ENCODE measurements at regions not wholly inside any gene's neighbourhood (a gene's known extent, or its start where the extent isn't known, plus 50 kb on each side); places are given as distances from the start of the nearest gene placed in this dataset.
"Not testable (repeated sequence)": the region's sequence is repeated elsewhere in the genome, so short reads cannot be mapped to it uniquely, and the experiment has no call there.

DNA sequence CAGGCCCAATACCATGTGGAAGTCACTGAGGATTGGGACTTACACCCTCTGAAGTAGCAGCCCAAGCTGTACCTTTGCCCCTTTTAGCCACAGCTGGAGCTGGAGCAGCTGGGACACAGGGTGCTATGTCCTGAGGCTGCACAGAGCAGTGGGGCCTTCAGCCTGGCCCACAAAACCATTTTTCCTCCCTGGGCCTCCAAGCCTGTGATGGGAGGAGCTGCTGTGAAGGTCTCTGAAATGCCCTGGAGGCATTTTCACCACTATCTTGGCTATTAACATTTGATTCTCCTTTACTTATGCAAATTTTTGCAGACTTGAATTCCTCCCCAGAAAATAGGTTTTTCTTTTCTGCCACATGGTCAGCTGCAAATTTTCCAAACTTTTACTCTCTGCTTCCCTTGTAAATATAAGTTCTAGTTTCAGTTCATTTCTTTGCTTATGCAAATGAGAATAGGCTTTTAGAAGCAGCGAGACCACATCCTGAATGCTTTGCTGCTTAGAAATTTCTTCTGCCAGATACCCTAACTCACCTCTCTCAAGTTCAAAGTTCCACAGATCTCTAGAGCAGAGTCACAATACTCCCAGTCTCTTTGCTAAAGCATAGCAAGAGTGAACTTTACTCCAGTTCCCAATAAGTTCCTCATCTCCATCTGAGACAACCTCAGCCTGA lies 213.8 kb upstream of the MGAT5 start:
- DNase-seq: no peak

DNA sequence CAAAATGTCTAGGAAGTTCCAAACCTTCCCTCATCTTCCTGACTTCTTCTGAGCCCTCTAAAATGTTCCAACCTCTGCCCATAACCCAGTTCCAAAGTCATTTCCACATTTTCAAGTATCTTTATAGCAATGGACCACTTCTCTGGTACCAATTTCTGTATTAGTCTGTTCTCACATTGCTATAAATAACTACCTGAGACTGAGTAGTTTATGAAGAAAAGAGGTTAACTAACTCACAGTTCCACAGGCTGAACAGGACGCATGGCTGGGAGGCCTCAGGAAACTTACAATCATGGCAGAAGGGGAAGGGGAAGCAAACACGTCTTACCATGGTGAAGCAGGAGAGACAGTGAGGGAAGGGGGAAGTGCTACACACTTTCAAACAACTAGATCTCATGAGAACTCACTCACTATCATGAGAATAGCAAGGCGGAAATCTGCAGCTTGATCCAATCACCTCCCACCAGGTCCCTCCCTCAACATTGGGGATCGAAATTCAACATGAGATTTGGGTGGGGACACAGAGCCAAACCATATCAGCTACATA lies 213.2 kb upstream of the MGAT5 start:
- not testable (repeated sequence) for DNase-seq

DNA sequence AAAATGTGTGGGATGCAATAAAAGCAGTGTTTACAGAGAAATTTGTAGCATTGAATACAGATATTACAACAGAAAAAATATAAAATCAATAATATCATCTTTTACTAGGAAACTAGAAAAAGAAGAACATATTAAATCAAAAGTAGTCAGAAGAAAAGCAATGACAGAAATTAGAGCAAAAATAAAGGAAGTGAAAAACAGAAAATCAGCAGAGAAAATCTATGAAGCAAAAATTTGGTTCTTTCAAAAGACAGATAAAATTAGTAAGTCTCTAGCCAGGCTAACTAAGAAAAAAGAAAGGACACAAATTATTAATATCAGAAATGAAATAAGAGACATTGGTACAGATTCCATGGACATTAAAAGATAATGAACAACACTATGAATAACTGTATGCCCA lies 212.0 kb upstream of the MGAT5 start:
- no peak for DNase-seq

DNA sequence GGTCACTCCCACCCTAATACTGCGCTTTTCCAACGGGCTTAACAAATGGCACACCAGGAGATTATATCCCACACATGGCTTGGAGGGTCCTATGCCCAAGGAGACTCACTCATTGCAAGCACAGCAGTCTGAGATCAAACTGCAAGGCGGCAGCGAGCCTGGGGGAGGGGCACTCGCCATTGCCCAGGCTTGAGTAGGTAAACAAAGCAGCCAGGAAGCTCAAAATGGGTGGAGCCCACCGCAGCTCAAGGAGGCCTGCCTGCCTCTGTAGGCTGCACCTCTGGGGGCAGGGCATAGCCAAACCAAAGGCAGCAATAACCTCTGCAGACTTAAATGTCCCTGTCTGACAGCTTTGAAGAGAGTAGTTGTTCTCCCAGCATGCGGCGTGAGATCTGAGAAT lies 210.8 kb upstream of the MGAT5 start:
- not testable (repeated sequence) for DNase-seq

DNA sequence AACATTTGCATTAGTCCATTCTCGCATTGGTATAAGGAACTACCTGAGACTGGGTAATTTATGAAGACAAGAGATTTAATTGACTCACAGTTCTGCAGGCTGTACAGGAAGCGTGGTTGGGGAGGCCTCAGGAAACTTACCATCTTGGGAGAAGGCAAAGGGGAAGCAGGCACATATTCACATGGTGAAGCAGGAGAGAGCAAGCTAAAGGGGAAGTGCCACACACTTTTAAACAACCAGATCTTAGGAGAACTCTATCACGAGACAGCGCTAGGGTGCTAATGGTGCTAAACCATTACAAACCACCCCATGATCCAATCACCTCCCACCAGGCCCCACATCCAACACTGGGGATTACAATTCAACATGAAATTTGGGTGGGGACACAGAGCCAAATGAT lies 201.7 kb upstream of the MGAT5 start:
- no peak for DNase-seq

DNA sequence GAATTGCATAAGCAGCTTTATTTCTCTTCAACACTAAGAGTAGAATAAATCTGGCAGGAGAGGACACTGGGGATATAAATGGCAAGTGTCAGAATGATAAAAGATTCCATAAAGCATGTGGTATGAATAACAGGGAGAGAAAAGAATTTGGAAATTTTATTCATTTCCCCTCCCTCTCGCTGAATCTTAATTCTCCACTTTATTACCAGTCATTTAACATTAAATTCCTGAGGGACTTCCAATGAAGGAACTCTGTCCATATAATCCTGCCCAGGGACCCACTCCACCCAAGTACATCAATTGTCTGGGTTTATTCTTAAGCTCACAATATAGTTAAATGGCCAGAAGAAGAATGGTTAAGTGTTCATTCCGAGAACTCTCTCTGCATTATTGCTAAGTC lies 197.7 kb upstream of the MGAT5 start:
- no peak for DNase-seq

DNA sequence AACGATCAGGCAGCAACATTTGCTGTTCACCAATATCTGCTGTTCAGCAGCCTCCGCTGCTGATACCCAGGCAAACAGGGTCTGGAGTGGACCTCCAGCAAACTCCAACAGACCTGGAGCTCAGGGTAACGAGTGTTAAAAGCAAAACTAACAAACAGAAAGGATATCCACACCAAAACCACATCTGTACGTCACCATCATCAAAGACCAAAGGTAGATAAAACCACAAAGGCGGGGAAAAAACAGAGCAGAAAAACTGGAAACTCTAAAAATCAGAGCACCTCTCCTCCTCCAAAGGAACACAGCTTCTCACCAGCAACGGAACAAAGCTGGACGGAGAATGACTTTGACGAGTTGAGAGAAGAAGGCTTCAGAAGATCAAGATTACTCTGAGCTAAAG lies 192.8 kb upstream of the MGAT5 start:
- DNase-seq: not testable (repeated sequence)

DNA sequence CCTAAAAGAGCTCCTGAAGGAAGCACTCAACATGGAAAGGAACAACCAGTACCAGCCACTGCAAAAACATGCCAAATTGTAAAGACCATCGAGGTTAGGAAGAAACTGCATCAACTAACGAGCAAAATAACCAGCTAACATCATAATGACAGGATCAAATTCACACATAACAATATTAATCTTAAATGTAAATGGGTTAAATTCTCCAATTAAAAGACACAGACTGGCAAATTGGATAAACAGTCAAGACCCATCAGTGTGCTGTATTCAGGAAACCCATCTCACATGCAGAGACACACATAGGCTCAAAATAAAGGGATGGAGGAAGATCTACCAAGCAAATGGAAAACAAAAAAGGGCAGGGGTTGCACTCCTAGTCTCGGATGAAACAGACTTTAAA lies 191.6 kb upstream of the MGAT5 start:
- not testable (repeated sequence) for DNase-seq

DNA sequence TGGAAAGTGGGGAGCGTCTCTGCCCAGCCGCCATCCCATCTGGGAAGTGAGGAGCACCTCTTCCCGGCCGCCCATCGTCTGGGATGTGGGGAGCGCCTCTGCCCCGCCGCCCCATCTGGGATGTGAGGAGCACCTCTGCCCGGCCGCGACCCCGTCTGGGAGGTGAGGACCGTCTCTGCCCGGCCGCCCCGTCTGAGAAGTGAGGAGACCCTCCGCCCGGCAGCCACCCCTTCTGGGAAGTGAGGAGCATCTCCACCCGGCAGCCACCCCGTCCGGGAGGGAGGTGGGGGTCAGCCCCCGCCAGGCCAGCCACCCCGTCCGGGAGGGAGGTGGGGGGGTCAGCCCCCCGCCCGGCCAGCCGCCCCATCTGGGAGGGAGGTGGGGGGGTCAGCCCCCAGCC lies 190.0 kb upstream of the MGAT5 start:
- not testable (repeated sequence) for DNase-seq

DNA sequence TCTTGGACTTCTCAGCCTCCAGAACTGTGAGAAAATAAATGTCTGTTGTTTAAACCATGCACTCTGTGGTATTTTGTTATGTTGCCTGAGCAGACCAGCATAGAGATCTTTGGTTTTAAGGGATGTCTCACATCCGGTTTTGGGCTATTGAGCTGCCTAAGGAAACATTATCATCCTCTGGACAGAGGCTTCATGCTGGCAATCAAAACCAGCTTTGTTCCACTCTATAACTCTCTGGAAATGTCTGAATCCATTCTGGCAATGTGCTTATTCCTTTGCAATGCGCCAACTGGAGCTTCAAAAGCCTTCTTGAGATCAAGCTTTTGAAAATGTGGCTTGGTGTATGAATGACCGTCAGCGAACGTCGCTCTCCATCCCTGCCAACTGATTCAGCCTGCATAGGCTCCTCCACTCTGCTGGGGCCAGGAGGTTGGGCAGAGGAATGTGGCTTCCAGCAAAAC lies 183.6 kb upstream of the MGAT5 start:
- DNase-seq: no peak

DNA sequence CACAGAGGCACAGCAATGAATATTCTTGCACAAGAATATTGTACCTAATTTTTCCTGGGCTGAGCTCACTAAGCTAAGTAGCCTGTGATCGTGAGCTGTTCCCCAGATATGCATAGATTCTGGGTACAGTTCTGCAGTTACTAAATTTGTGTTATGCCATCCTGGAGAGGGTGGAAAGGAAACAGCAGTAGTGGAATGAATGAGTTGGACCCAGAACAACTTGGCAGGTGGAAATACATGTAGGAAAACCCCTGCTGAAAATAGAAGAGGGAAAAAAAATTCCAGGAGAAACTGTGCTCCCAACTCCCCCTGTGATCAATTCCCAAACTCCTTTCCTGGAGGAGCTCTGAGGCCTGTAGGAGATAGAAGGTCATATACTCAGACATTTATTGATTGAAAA lies 181.5 kb upstream of the MGAT5 start:
- no peak for DNase-seq

DNA sequence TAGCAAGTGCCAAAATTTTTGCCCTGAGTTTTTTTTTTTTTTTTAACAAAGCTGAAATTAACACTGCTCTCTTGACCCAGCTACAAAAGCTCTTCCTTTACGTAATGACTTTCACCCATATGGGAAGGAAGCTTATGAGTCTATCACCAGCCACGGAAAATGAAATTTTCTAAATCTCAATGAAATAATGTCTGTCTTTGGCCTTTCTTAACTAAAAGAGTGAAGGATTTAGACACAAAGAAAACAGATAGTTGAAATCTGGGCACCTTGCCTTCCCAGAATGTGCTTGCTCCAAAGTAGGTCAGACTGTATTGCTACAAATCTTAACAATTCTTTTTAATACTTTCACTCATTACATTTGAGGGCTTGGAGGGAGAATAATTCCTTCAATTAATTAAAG lies 180.8 kb upstream of the MGAT5 start:
- no peak for DNase-seq

DNA sequence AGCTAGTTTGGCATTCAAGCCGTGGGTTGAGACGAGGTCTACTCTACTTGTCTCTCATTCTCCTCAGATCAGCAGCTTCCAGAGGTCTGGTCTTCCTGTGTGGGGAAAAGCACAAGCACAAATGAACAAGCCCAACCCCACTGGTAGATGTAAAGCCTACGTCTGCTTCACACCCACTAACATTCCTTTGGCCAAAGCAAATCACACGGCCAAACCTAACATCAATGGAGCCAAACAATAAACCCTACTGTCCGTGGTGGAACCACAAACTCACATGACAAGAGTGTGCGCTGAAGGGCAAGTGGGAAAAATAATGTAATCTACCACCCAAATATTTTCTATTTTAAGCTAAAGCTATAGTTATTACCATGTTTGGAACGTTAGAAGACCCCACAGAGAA lies 179.3 kb upstream of the MGAT5 start:
- no peak for DNase-seq

DNA sequence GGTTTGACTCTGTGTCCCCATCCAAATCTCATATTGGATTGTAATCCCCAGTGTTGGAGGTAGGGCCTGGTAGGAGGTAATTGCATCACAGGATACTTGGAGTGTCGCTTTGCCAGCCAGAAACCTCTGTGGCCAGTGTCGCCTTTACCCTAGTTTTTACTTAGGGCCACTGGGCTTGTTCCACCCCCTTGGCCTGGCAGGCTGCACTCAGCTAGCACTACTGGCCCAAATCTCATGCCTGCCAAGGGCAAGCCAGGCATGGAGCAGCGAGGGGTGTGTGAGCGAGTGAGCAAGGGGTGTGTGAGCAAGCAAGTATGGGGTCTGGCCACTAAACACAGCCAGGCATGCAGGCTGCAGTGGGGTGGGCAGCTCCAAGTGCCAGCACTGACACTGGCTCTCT lies 178.7 kb upstream of the MGAT5 start:
- DNase-seq: no peak

DNA sequence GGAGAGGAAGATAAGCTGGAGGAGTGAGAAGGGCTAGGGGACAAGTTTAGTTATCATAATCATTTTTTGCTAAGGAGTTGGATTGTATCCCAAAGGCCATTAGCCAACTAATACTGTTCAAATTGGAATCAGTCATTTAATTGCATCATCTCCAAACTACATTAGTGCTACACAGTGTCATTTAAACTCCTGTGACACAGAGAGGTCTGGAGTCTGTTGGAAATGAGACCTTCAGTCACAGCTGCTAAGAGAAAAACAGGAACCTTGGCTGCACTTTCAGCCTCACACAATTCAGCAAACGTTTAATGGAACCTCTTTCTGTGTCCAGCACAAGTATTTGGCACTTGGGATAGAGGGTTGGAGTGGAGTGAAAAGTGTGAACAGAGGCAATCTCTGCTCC lies 175.5 kb upstream of the MGAT5 start:
- DNase-seq: no peak

DNA sequence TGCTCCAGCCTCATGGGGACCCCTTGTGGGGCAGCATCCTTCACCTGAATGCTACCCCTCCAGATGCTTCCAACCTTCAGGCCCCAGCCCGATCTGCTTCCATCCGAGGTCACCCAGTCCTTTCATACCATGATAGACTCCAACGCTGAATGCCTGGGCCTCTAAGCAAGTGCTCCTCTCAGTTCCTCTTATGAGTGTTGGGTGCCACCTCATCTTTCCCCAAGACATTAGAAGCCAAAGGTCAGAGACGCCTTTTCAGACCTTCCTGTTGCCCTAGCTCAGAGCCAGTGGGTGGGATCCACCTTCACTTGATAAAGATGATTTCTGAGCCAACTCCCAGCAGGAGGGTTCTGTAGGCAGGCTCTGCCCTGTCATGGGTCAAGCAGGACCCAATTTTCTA lies 174.5 kb upstream of the MGAT5 start:
- no peak for DNase-seq

DNA sequence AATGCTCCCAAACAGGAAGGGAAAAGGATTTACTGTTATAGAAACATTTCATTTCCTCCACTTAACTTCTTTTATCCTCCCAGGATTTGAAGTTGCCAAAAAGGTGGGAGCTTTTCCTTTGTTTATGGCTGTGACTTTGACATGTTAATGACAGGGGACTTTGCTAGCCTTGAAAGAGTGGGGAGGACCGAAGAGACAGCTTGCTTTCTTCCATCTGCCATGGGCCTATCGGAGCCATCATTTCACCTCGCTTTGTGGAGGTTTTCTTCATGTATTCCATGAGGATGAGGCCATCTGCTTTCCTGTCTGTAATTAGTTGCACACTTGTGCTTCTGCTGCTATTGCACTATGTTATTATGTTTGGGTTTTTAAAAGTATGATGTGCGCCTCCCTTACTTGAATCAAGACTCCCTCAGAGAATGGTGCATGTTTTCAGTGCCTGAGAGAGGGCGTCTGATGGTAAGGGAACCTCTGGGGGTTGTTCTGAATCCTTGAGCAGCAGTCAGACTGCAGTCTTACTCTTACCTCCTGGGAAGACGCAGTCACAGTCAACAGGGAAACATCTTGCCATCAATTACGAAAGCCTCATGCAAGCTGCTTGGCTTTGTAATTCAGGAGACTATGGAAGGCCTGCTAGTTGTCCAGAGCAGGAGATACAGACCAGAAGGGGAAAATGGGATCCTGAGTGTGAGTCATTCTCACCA lies 173.3 kb upstream of the MGAT5 start:
- no peak for DNase-seq

DNA sequence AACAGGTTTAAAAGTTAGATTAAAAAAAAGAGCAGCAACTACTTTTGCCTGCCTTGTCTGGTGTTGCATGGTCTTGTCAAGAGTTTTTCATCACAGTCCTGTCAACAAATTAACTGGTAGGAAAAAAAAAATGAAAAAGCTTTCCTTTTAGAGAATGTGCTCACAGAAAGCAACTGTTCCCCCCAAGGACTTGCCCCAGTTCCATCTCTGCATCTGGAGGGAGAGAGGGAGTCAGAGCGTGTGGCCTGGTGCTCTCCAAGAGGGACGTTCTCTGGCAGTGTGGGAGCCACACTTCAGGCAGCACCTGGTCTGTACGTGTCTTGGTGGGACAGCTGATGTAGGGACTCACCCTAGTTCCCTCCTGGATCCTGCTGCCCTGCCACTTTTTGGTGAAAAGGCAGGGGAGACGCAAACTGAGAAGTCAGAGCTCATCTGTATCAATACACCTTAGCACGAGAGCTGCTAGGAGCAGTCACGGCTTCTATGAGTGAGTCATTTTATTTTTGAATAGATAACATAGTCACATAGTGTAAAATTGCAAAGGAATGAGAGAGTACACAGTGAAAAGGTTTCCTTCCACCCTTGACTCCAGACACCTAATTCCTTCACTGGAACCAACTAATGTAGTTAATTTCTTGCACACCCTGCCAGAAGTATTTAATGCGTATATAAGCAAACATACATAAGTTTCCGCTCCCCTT lies 172.5 kb upstream of the MGAT5 start:
- no peak for DNase-seq

DNA sequence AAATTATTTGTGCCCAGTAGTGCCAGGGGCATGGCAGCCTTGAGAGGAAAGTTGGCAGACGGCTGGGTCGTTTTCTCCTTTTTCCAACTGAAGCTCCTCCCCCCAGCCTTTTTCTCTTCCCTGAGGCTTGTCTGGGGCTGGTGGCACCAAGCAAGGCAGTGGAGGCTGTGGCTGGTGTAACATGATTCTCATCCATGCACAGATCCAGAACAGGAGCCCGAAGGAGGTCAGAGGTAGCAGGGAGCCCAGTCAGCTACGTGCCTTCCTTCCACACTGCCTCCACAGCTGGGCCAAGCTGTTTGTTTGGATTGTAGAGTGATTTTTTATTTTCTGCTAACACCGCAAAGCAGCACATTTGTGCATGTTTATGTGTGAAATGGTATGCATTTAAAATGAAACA lies 170.3 kb upstream of the MGAT5 start:
- no peak for DNase-seq

DNA sequence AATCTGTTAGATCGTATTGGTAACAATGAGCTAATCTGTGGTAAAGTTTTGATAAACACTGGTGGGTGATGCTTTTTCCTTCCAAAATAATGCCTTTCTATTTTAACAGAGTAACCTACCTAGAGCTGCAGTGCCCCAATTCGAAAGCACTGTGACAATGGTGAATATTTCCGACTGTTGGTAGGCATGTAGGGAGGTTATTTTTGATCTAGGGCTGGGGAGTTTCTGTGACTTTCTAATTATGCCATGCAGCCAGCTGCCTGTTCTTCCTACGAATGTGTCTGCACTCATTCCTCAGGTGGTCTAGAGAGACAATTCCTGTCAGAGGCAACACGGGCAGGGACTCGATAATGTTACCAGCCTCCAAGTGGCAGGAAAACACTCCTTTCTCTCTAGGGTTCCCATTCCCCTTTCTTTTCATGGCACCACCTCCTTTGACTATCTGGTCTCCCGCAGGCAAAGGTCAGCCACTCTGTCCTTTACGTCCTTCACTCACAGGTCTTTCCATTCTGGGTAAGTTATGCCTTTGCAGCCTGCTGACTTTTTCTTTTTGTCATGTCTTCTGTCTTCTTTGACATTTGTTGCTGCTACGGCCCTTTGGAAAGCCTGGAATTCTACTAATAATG lies 167.2 kb upstream of the MGAT5 start:
- DNase-seq: no peak

DNA sequence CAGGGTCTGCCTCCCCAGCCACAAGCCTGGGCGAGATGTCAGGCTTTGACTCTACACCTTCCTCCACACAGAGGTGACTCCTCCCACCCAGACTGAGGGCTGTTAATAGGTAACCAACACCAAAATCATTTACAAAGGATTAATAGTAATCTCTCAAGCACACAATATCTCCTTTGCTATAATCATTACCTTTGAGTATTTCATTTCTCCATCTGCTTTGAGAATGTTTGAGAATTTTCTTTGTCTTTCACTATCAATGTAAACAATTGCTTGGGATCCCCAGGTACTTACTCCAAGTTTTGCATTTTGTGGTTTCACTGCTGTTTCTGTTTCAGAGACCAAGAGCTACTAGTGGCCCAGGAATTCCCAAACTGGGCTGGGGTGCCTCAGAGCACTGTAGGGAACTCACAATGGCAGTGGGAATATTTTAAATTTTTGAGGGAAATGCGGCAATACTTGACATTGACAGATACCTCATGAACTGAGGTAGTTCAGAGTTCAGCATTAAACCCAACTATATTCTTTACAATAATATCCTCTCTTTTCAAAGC lies 166.4 kb upstream of the MGAT5 start:
- no peak for DNase-seq

DNA sequence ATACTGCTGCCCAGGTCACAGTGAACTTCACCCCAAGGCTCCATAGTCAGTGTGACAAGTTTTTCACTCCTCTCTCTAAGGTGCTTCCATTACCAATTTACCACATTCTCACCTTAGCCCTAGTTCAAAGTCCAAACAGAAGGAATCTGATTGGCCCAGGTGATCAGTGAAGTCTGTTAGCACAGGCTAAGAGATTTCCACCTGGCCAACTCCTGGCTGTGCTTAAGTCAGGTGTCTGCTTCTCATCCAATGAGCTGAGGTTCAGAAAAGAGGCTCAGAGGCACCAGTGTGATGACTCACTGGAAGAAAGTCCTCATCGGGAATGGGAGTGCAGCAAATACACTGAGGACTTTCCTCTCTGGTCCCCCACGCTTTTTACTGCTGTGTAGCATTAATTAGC lies 164.4 kb upstream of the MGAT5 start:
- DNase-seq: no peak

DNA sequence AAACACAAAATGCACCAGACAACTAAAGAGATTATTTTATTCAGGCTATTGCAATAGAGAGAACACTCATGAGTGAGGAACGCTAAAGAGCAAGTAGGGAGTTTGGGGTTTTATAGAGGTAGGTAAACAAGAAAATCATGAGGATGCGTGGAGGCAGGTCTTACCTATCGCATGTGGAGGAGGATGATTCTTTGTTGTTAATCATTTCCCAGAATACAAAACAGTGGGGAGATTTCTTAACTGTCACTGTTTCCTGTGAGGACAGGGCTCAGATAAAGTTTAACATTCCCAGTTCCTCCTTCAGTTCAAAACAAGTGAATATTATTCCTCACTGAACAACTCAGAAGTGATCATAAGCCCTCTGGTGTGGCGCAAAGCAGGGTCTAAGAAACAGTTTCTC lies 156.1 kb upstream of the MGAT5 start:
- no peak for DNase-seq

All from NCI-H1048 (cell line).